ENCODE measurements at regions not wholly inside any gene's neighbourhood (a gene's known extent, or its start where the extent isn't known, plus 50 kb on each side); places are given as distances from the start of the nearest gene placed in this dataset.
"Not testable (repeated sequence)": the region's sequence is repeated elsewhere in the genome, so short reads cannot be mapped to it uniquely, and the experiment has no call there.

DNA sequence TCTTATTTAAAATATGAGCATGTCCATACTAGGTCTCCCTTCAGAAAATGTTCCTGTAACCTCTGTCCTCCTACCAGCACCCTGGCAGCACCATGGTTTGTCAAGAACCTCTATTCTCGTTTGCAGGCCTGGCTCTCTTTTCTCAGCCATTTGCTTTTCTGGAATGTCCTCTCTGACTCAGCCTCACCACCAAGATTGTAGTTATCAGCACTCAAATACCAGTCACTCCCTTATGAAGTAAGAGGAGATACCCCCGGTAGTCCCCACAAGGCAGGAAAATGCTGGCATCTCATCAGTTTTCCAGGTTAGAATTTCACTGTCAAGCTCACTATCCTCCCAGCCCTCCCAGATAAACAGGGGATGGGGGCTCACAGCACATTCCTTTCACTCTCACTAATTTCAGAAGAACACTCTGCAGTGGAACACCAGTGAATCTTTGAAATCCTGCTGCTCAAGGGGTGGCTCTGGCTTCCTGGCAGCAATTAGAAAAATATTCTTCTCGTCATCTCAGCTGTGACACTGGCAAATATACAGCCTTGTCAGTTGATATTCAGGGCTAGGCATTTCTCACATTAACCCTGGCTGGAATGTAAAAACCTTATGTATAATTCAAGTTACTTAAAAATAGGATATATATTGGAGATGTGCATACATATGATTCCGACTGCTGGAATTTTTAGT is 129.2 kb downstream of the TBX18 start:
- Histone ChIP-seq H3K36me3 (no peaks in the 10 kb centered on the region), H3K4me3 (no peak overlapping the region), H3K4me1 (no peaks in the 10 kb centered on the region), H3K9me3 (no peaks in the 10 kb centered on the region), H3K27me3 (no peaks in the 10 kb centered on the region), H3K27ac (no peak overlapping the region)
- intact Hi-C loops (cut with DNase I): no loop called here
- no peak for TF ChIP-seq POLR2AphosphoS5 (IDR thresholded peaks at IDR 0.05; ENCODE audit: insufficient read depth in 1 of 2, low read depth in 1 of 2)
- TF ChIP-seq POLR2A (IDR thresholded peaks at IDR 0.05): no peak
- TF ChIP-seq, protein P1, sequence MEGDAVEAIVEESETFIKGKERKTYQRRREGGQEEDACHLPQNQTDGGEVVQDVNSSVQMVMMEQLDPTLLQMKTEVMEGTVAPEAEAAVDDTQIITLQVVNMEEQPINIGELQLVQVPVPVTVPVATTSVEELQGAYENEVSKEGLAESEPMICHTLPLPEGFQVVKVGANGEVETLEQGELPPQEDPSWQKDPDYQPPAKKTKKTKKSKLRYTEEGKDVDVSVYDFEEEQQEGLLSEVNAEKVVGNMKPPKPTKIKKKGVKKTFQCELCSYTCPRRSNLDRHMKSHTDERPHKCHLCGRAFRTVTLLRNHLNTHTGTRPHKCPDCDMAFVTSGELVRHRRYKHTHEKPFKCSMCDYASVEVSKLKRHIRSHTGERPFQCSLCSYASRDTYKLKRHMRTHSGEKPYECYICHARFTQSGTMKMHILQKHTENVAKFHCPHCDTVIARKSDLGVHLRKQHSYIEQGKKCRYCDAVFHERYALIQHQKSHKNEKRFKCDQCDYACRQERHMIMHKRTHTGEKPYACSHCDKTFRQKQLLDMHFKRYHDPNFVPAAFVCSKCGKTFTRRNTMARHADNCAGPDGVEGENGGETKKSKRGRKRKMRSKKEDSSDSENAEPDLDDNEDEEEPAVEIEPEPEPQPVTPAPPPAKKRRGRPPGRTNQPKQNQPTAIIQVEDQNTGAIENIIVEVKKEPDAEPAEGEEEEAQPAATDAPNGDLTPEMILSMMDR (IDR thresholded peaks at IDR 0.05): no peak
- DNase-seq (ENCODE audit: extremely low spot score in 2 of 2): no peak

DNA sequence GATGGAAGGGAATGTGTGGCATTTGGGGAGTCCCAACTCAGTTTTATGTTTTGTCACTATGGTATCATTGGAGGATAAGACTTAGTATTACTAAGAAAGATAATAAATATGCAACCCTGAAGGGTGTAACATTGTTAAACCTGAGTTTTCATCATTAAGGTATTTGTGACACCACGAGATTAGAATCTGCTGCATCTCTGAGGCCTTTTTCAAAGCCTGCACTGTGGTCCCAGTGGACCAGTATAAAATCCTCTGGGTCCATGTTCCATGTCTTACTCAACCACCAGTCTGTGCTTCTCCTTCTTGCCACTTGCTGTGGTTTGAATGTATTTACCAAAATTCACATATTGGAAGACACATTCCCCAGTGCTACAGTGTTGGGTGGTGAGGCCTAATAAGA is 130.6 kb downstream of the TBX18 start:
- Histone ChIP-seq H3K36me3 (no peaks in the 10 kb centered on the region), H3K27me3 (no peaks in the 10 kb centered on the region), H3K9me3 (no peaks in the 10 kb centered on the region), H3K4me1 (no peaks in the 10 kb centered on the region), H3K4me3 (no peak overlapping the region), H3K27ac (no peak overlapping the region)
- intact Hi-C loops (cut with DNase I): no loop called here
- DNase-seq (ENCODE audit: extremely low spot score in 2 of 2): no peak
- TF ChIP-seq POLR2A (IDR thresholded peaks at IDR 0.05): no peak
- no peak for TF ChIP-seq POLR2AphosphoS5 (IDR thresholded peaks at IDR 0.05; ENCODE audit: insufficient read depth in 1 of 2, low read depth in 1 of 2)
- TF ChIP-seq, protein P1 (IDR thresholded peaks at IDR 0.05): no peak

DNA sequence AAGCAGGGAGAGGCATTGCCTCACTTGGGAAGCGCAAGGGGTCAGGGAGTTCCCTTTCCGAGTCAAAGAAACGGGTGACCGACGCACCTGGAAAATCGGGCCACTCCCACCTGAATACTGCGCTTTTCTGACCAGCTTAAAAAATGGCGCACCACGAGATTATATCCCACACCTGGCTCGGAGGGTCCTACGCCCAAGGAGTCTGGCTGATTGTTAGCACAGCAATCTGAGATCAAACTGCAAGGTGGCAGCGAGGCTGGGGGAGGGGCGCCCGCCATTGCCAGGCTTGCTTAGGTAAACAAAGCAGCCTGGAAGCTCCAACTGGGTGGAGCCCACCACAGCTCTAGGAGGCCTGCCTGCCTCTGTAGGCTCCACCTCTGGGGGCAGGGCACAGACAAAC is 137.9 kb downstream of the TBX18 start:
- DNase-seq (ENCODE audit: extremely low spot score in 2 of 2); intact Hi-C loops (cut with DNase I); H3K4me1 ChIP-seq; H3K36me3 ChIP-seq; H3K9me3 ChIP-seq; H3K27me3 ChIP-seq; H3K27ac ChIP-seq; H3K4me3 ChIP-seq: not testable (repeated sequence)

DNA sequence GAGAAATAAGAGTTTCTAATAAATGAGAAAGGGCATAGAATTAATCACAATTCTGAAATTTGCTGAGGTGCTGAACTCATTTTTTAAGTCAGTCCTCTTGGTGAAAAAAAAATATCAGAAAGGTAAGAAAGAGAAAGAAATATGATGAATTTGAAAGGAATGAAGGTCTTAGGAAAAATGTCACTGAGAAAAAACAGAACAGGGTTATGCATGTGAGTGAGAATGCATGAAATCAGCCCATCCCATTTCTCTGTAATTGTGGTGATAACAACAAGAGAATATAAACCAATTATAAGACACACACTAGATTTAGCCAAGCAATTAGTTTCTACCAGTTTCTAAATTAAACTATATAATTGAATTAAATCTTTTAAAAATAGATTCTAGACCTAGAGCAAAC is 138.9 kb downstream of the TBX18 start:
- H3K4me1 ChIP-seq: no peaks in the 10 kb centered on the region
- no peaks in the 10 kb centered on the region for H3K36me3 ChIP-seq
- H3K4me3 ChIP-seq: no peak overlapping the region
- intact Hi-C loops (cut with DNase I): no loop called here
- TF ChIP-seq POLR2AphosphoS5 (IDR thresholded peaks at IDR 0.05; ENCODE audit: insufficient read depth in 1 of 2, low read depth in 1 of 2) (no peak), POLR2A (IDR thresholded peaks at IDR 0.05) (no peak)
- TF ChIP-seq, protein P1 (IDR thresholded peaks at IDR 0.05): no peak
- no peaks in the 10 kb centered on the region for H3K9me3 ChIP-seq
- H3K27me3 ChIP-seq: no peaks in the 10 kb centered on the region
- DNase-seq (ENCODE audit: extremely low spot score in 2 of 2): no peak
- no peak overlapping the region for H3K27ac ChIP-seq

DNA sequence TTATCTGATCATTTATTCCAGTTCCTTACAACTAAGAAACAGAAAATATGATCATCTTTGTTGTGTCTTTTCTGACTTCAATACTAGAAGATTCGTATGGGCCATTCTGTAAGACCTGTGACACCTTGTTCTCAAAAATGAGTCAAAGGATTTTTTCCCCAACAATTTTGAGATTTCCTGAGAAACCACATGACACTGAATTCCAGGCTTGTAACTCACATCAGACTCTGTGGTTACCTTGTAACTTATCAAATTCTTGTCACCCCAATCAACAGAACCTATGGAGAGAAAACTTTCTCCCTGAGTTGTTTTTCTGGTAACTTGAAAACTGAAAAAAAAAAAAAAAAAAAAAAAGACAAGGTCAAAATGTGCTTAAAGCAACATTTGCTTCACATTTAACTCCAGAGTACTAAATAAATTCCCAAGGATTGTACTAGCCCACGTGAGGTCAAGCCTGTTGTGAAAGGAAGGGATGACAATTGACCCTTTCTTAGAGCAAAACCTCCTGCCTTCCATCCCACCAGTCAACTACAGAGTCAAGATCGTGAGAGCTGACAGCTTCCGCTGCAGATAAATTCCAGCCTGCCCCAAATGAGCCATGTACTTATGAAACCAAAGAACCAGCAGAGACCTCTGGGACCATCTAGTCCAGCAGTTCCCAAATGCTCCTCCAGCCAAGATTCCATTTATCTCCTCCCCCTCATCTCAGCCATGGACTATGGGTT is 140.3 kb downstream of the TBX18 start:
- H3K27ac ChIP-seq: no peak overlapping the region
- H3K4me1 ChIP-seq: no peaks in the 10 kb centered on the region
- H3K36me3 ChIP-seq: no peaks in the 10 kb centered on the region
- no peaks in the 10 kb centered on the region for H3K27me3 ChIP-seq
- H3K9me3 ChIP-seq: no peaks in the 10 kb centered on the region
- TF ChIP-seq, protein P1 (IDR thresholded peaks at IDR 0.05): no peak
- TF ChIP-seq POLR2AphosphoS5 (IDR thresholded peaks at IDR 0.05; ENCODE audit: insufficient read depth in 1 of 2, low read depth in 1 of 2) (no peak), POLR2A (IDR thresholded peaks at IDR 0.05) (no peak)
- no peak overlapping the region for H3K4me3 ChIP-seq
- intact Hi-C loops (cut with DNase I): no loop called here
- no peak for DNase-seq (ENCODE audit: extremely low spot score in 2 of 2)
